ENCODE measurements at regions not wholly inside any gene's neighbourhood (a gene's known extent, or its start where the extent isn't known, plus 50 kb on each side); places are given as distances from the start of the nearest gene placed in this dataset.

- Histone ChIP-seq H3K36me3 (ENCODE audit: insufficient read depth, low read length) (no peaks in the 10 kb centered on the region), H3K27me3 (ENCODE audit: insufficient read depth, low read length, poor library complexity) (no peaks in the 10 kb centered on the region), H3K4me2 (ENCODE audit: insufficient read depth, low read length) (no peak overlapping the region), H3K9ac (ENCODE audit: low read depth, low read length) (no peak overlapping the region), H3K27ac (ENCODE audit: low read length) (no peak overlapping the region), H3K4me3 (ENCODE audit: low read depth in 1 of 2, low read length in 2 of 2) (no peak overlapping the region), H3K79me2 (ENCODE audit: insufficient read depth, low read length) (no peaks in the 10 kb centered on the region), H3K4me1 (ENCODE audit: insufficient read depth, low read length) (no peaks in the 10 kb centered on the region), H4K20me1 (ENCODE audit: insufficient read depth, low read length) (no peaks in the 10 kb centered on the region), H3K9me3 (ENCODE audit: insufficient read depth, low read length, severe bottlenecking) (no peaks in the 10 kb centered on the region), H2AFZ (ENCODE audit: low read depth, low read length) (no peak overlapping the region)
- no peak for TF ChIP-seq CTCF (IDR thresholded peaks at IDR 0.05; ENCODE audit: borderline replicate concordance, extremely low read depth, low read length, poor library complexity, severe bottlenecking)
- TF ChIP-seq EZH2 (IDR thresholded peaks at IDR 0.05; ENCODE audit: borderline replicate concordance, low read depth, low read length, severe bottlenecking), result no peak
- no peak for ATAC-seq (ENCODE audit: insufficient read depth, low read depth)
- no peak for DNase-seq
Observed at GRCh38 chr1:73097917-73098316, 815.6 kb upstream of the NEGR1 start.

GRCh38 chr1:73096841-73097240, 814.5 kb upstream of the NEGR1 start:
- Histone ChIP-seq H3K27me3 (ENCODE audit: insufficient read depth, low read length, poor library complexity) (no peaks in the 10 kb centered on the region), H3K79me2 (ENCODE audit: insufficient read depth, low read length) (no peaks in the 10 kb centered on the region), H3K36me3 (ENCODE audit: insufficient read depth, low read length) (no peaks in the 10 kb centered on the region), H2AFZ (ENCODE audit: low read depth, low read length) (no peak overlapping the region), H3K4me1 (ENCODE audit: insufficient read depth, low read length) (no peaks in the 10 kb centered on the region), H3K4me2 (ENCODE audit: insufficient read depth, low read length) (no peak overlapping the region), H3K9me3 (ENCODE audit: insufficient read depth, low read length, severe bottlenecking) (no peaks in the 10 kb centered on the region), H4K20me1 (ENCODE audit: insufficient read depth, low read length) (no peaks in the 10 kb centered on the region), H3K27ac (ENCODE audit: low read length) (no peak overlapping the region), H3K4me3 (ENCODE audit: low read depth in 1 of 2, low read length in 2 of 2) (no peak overlapping the region), H3K9ac (ENCODE audit: low read depth, low read length) (no peak overlapping the region)
- TF ChIP-seq EZH2 (IDR thresholded peaks at IDR 0.05; ENCODE audit: borderline replicate concordance, low read depth, low read length, severe bottlenecking), result no peak
- TF ChIP-seq CTCF (IDR thresholded peaks at IDR 0.05; ENCODE audit: borderline replicate concordance, extremely low read depth, low read length, poor library complexity, severe bottlenecking), result no peak
- no peak for ATAC-seq (ENCODE audit: insufficient read depth, low read depth)
- no peak for DNase-seq

- no peaks in the 10 kb centered on the region for H4K20me1 ChIP-seq (ENCODE audit: insufficient read depth, low read length)
Observed at GRCh38 chr1:73092383-73092782, 810.0 kb upstream of the NEGR1 start.

More at GRCh38 chr1:73092383-73092782, 810.0 kb upstream of the NEGR1 start:
- Histone ChIP-seq H3K4me2 (ENCODE audit: insufficient read depth, low read length) (no peak overlapping the region), H3K9ac (ENCODE audit: low read depth, low read length) (no peak overlapping the region), H3K4me1 (ENCODE audit: insufficient read depth, low read length) (no peaks in the 10 kb centered on the region), H3K4me3 (ENCODE audit: low read depth in 1 of 2, low read length in 2 of 2) (no peak overlapping the region), H3K27me3 (ENCODE audit: insufficient read depth, low read length, poor library complexity) (no peaks in the 10 kb centered on the region), H3K9me3 (ENCODE audit: insufficient read depth, low read length, severe bottlenecking) (no peaks in the 10 kb centered on the region), H3K27ac (ENCODE audit: low read length) (no peak overlapping the region), H3K79me2 (ENCODE audit: insufficient read depth, low read length) (no peaks in the 10 kb centered on the region), H3K36me3 (ENCODE audit: insufficient read depth, low read length) (no peaks in the 10 kb centered on the region), H2AFZ (ENCODE audit: low read depth, low read length) (no peak overlapping the region)
- ATAC-seq (ENCODE audit: insufficient read depth, low read depth) (no peak), DNase-seq (no peak)
- TF ChIP-seq CTCF (IDR thresholded peaks at IDR 0.05; ENCODE audit: borderline replicate concordance, extremely low read depth, low read length, poor library complexity, severe bottlenecking) (no peak), EZH2 (IDR thresholded peaks at IDR 0.05; ENCODE audit: borderline replicate concordance, low read depth, low read length, severe bottlenecking) (no peak)
